Heart left ventricle (tissue), 16 donors: ENCODE measurements at regions not wholly inside any gene's neighbourhood (a gene's known extent, or its start where the extent isn't known, plus 50 kb on each side); places are given as distances from the start of the nearest gene placed in this dataset.

Experiments used
- ATAC-seq, 4 donors: fragments of 200-7000 bp; cut with Tn5 transposase; one replicate each; pipeline ENCODE4 v1.9.1; 2020 to 2022; ENCODE audit warnings: moderate library complexity in 4 of 4, mild to moderate bottlenecking in 3 of 4, moderate number of reproducible peaks in 1 of 4
- DNase-seq, 5 donors: peaks; one replicate each; pipeline ENCODE4 v3.0.0-alpha.2; 2020
- H3K27ac ChIP-seq, 12 donors: fragments of 200-600 bp; sonication (generic) in 4 of 12; one replicate each; pipeline versions ENCODE4 v1.5.0 to v1.8.0; 2016 to 2022; ENCODE audit warnings: mild to moderate bottlenecking in 2 of 12
- H3K27me3 ChIP-seq, 9 donors: fragments of 200-600 bp; sonication (generic) in 2 of 9; one replicate each; pipeline versions ENCODE4 v1.5.1 to v1.8.0; 2016 to 2022; ENCODE audit warnings: mild to moderate bottlenecking in 3 of 9
- H3K36me3 ChIP-seq, 9 donors: fragments of 200-600 bp; sonication (generic) in 2 of 9; one replicate each; pipeline versions ENCODE4 v1.5.0 to v1.8.0; 2018 to 2022; ENCODE audit warnings: mild to moderate bottlenecking in 2 of 9
- H3K4me1 ChIP-seq, 12 donors: fragments of 200-600 bp; sonication (generic) in 4 of 12; one replicate each; pipeline versions ENCODE4 v1.5.0 to v1.8.0; 2016 to 2022; ENCODE audit warnings: mild to moderate bottlenecking in 3 of 12
- H3K4me3 ChIP-seq, 12 donors: fragments of 200-600 bp; sonication (generic) in 4 of 12; one replicate each; pipeline versions ENCODE4 v1.5.0 to v1.8.0; 2017 to 2022; ENCODE audit warnings: mild to moderate bottlenecking in 9 of 12, moderate library complexity in 4 of 12
- H3K9me3 ChIP-seq, 12 donors: fragments of 200-600 bp; sonication (generic) in 4 of 12; one replicate each; pipeline versions ENCODE4 v1.5.0 to v1.8.0; 2016 to 2022; ENCODE audit warnings: mild to moderate bottlenecking in 1 of 12
- POLR2A ChIP-seq, 2 donors: fragments of 450-650 bp; IDR thresholded peaks; one replicate each; pipeline ENCODE4 v1.6.1; 2017; ENCODE audit warnings: antibody characterized with exemption in 2 of 2, mild to moderate bottlenecking in 2 of 2, moderate library complexity in 2 of 2
- WGBS, 4 donors: extraction: QIAGEN DNeasy Blood & Tissue Kit in 2 of 4; methylation state at CpG; one replicate each; pipeline versions ENCODE4 v1.1.5 to v1.1.7; 2013 to 2018; 5-methylcytosine and 5-hydroxymethylcytosine counted together
- intact Hi-C, 10 donors: fragments of 100-400 bp; cut with DNase I; formaldehyde crosslinking; loops; one replicate each; pipeline versions ENCODE4 v1.11.1 to v1.14.2; 2022
- TF ChIP-seq, protein P1 (sequence below), 12 donors: fragments of 200-600 bp; sonication (generic) in 4 of 12; IDR thresholded peaks; one replicate each; pipeline versions ENCODE4 v1.5.0 to v1.8.0; 2018 to 2022; ENCODE audit warnings: antibody characterized with exemption in 12 of 12, mild to moderate bottlenecking in 5 of 12
- donor health status: ischemic (EF 13 %, LVEDD 7.1; RV severe dilation, severe dysfunction).
- donor health status: healthy with polysubstance abuse.
- donor health status: DM: no; HTN: yes; CAD: no.
- donor health status: DM: no; HTN: no; CAD: no.
- donor health status: ischemic (EF 25% LVEDD 6.9; RV normal size, moderate dysfunction).
- donor health status: ischemic (EF 25% LVEDD 5.7; RV mildly dilated, moderate dysfunction).
- donor health status: healthy.
- donor health status: DM: yes; HTN: yes; CAD: no.
- donor health status: ischemic (EF 35%, LVEDD 5.7; RV mildly dilated, moderate dysfunction).
- donor health status: nonischemic (EF 11% LVEDD 7.7; RV severe dilation, severe dysfunction).
- donor health status: DM: yes; HTN: yes; CAD: no.
- donor health status: PGD.
- donor health status: ischemic (EF 29% LVEDD 5.4; RV normal size, mild dysfunction).
- donor health status: nonischemic (EF 23%, LVEDD 6.1; RV moderate dilation, normal function).

- no peaks in the 10 kb centered on the region for H3K27me3 ChIP-seq
- no peaks in the 10 kb centered on the region for H3K9me3 ChIP-seq
- no peak for ATAC-seq
- 90 to 95% (median 93%) methylated on average over 24 to 25 of the region's 25 CpGs for WGBS, 4 donors
- TF ChIP-seq POLR2A (IDR thresholded peaks at IDR 0.05): no peak
- TF ChIP-seq, protein P1, sequence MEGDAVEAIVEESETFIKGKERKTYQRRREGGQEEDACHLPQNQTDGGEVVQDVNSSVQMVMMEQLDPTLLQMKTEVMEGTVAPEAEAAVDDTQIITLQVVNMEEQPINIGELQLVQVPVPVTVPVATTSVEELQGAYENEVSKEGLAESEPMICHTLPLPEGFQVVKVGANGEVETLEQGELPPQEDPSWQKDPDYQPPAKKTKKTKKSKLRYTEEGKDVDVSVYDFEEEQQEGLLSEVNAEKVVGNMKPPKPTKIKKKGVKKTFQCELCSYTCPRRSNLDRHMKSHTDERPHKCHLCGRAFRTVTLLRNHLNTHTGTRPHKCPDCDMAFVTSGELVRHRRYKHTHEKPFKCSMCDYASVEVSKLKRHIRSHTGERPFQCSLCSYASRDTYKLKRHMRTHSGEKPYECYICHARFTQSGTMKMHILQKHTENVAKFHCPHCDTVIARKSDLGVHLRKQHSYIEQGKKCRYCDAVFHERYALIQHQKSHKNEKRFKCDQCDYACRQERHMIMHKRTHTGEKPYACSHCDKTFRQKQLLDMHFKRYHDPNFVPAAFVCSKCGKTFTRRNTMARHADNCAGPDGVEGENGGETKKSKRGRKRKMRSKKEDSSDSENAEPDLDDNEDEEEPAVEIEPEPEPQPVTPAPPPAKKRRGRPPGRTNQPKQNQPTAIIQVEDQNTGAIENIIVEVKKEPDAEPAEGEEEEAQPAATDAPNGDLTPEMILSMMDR (IDR thresholded peaks at IDR 0.05): no peak
- no peaks in the 10 kb centered on the region for H3K36me3 ChIP-seq
- H3K4me3 ChIP-seq: no peak overlapping the region
- intact Hi-C loops: loop anchor here in 9 of 10 donors (2.0 to 10.0 kb wide), 6 partner anchors 64 to 378 kb away; partner anchors contain the start of gene PDE10A (in 1 of the 9)
- no peak overlapping the region for H3K27ac ChIP-seq
- no peak for DNase-seq
- H3K4me1 ChIP-seq: peaks cover 0 to 5% (median 0%) of the 10 kb centered on the region in 12 donors
These were observed 63.3 kb upstream of the PDE10A start for GRCh38 chr6:165726290-165726875.

DNA sequence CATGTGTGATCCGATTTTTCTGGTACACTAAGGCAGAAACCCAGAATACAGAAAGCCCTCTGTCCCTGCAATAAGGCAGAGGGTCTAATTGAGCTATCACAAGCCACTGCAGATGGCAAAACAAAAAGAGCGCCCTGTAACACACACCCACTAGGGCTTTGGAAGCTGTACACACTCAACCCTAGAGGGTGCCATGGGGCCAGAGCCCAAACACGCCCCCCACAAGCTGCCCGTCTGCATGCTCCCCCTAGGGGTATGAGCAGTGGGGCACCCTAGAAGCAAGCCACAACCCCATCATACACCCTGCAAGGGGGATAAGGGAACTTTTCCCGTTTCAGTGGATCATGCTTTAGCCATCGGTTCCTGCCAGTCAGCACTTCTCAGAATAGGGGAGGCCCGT is 62.2 kb upstream of the PDE10A start:
- 87 to 94% (median 91%) methylated on average over 7 of the region's 7 CpGs for WGBS, 4 donors
- Histone ChIP-seq H3K4me1 (peaks cover 0 to 5% (median 0%) of the 10 kb centered on the region in 12 donors), H3K9me3 (no peaks in the 10 kb centered on the region), H3K27me3 (no peaks in the 10 kb centered on the region), H3K27ac (no peak overlapping the region), H3K36me3 (no peaks in the 10 kb centered on the region), H3K4me3 (no peak overlapping the region)
- ATAC-seq (peak in 2 of 4 donors; percentile 37 to 42), DNase-seq (no peak)
- intact Hi-C loops: loop anchor here in 8 of 10 donors (5.0 to 10.0 kb wide), 5 partner anchors 63 to 380 kb away; partner anchors contain the start of gene PDE10A (in 1 of the 8)
- no peak for TF ChIP-seq POLR2A (IDR thresholded peaks at IDR 0.05)
- TF ChIP-seq, protein P1 (IDR thresholded peaks at IDR 0.05): no peak

DNA sequence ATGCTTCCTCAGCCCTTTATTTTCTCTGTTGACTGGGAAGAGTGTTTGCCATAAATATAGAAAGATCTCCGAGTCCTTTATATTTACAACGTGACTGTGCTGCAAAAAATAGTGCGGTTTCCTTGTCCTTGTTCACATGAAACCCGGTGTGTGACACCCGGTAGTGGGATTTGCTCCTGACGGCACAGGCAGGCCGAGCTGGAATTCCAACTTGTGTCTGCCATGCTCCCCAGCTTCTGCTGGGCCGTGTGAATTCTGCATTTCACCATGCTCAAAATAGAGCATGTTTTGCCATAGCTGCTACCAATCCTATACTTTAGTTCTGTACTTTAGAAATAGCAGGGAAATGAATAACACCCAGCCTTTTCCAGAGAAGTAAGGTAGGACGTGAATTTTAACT is 60.3 kb upstream of the PDE10A start:
- no peaks in the 10 kb centered on the region for H3K36me3 ChIP-seq
- intact Hi-C loops: loop anchor here in 5 of 10 donors (5.0 to 10.0 kb wide), 4 partner anchors 279 to 381 kb away; no protein-coding TSS in a partner anchor
- TF ChIP-seq, protein P1 (IDR thresholded peaks at IDR 0.05): no peak
- TF ChIP-seq POLR2A (IDR thresholded peaks at IDR 0.05): no peak
- WGBS, 4 donors: 75 to 82% (median 78%) methylated on average over 9 of the region's 9 CpGs
- no peaks in the 10 kb centered on the region for H3K27me3 ChIP-seq
- H3K4me3 ChIP-seq: no peak overlapping the region
- H3K27ac ChIP-seq: no peak overlapping the region
- no peak for ATAC-seq
- DNase-seq: no peak
- H3K9me3 ChIP-seq: no peaks in the 10 kb centered on the region
- peaks cover 0 to 14% (median 2%) of the 10 kb centered on the region in 12 donors for H3K4me1 ChIP-seq

DNA sequence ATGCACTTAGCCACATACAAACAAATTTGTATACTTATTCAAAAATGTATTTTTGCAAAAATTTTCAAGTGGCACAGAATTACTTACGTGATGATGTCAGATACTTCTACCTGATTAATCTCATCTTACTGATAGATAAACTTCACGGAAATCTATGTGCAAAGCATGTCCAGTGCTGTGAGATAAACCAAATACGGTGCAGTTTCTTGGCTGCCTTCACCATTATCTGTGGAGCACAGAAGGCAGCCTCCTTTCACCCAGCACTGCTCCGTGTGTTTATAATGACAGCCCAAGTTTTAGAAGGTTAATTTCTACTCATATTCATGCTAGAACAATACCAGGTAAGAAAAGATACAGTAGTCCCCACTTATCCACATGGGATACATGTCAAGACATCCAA is 59.0 kb upstream of the PDE10A start:
- no peak for DNase-seq
- no peaks in the 10 kb centered on the region for H3K9me3 ChIP-seq
- H3K27ac ChIP-seq: no peak overlapping the region
- no peak for ATAC-seq
- H3K4me1 ChIP-seq: peaks cover 0 to 18% (median 10%) of the 10 kb centered on the region in 12 donors
- no peak for TF ChIP-seq POLR2A (IDR thresholded peaks at IDR 0.05)
- TF ChIP-seq, protein P1 (IDR thresholded peaks at IDR 0.05): no peak
- H3K4me3 ChIP-seq: no peak overlapping the region
- H3K36me3 ChIP-seq: no peaks in the 10 kb centered on the region
- intact Hi-C loops: loop anchor here in 5 of 10 donors (5.0 to 10.0 kb wide), 4 partner anchors 277 to 383 kb away; no protein-coding TSS in a partner anchor
- H3K27me3 ChIP-seq: no peaks in the 10 kb centered on the region
- WGBS, 4 donors: 45 to 60% (median 55%) methylated on average over 4 of the region's 4 CpGs
